NCI-H1105 (cell line): ENCODE measurements at regions not wholly inside any gene's neighbourhood (a gene's known extent, or its start where the extent isn't known, plus 50 kb on each side); places are given as distances from the start of the nearest gene placed in this dataset.

Experiments used
- DNase-seq: peaks from one replicate; lab custom pipeline; 2025; lab: John Stamatoyannopoulos, UW

DNA sequence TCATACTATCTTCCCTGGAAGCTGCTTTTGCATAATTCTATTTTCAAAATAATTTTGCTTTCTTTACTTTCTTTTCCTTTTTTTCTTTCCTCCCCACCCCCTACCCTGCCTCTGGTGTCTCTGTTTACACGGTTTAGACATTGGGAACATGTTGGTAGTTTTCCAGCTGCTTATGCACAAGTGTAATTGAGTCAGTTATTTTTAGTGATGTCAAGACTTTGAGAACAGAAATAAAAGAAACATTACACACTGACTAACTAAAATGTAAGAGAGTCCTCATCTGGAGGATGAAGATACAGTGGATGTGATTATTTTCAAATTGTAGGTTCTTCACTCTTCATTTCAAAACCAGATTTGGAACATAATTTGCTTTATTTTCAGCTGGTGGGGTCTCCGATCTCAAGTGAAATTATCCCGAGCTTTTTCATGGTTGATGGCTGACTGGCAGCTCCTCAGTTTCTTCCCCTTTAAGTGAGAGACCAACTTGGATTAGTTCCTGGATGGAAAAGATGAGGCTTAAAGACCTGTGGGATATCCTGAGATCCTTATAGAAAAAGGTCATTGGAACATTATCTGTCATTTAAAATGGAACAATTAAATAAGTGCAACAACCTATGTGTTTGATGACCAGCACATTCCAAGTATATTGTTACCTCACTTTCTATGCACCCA, 154.4 kb upstream of the ZNF462 start:
- DNase-seq = no peak

DNA sequence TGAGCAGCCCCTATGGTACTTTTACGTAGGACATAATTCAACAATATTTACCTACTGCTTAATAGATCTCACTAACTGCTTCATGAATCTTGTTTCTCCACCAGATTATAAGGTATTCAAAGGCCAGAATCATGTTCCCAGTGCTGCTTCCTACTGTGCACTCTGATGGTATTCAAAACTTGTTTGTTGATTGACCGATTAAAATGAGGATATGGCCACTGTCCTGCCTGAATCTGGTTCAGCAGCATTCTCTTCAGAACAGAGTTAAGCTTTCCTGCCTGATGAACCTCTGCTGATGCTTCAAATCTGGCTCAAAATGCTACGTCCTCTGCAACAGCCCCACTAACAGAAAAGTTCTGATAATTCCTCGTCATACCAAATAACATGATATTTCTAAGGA, 150.7 kb upstream of the ZNF462 start:
- DNase-seq = no peak

DNA sequence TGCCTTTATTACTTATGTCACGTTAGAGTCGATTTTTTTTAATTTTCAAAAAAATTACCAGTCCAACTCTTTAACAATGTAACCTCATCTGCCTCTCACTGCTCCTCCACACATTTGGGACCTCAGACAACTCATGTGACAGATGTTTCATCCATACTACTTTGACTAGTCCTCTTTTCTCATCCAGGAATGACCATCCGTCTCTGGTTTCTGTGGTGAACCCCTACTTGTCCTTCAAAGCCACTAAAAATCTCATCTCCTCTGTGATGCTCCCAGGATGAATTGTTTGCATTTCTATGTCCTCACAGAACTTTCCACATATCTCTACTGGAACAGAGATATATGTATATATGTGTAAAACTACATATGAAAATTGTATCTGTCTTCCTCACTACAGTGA, 149.8 kb upstream of the ZNF462 start:
- no peak for DNase-seq

DNA sequence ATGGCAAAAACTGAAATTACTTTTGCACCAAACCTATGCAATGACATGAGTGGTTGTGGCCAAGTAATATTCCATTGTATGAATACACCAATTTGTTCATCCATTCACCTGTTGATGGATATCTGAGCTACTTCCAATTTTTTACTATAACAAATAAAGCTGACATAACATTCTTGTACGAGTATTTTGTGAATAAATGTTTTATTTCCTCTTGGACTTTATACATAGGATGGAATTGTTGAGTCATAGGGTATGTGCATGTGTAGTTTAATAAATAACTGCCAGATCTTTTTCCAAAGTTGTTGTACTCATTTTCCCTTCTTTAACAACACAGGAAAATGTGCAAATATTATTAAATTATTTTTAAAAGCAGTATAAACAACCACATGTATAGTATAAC, 146.1 kb upstream of the ZNF462 start:
- DNase-seq = no peak

DNA sequence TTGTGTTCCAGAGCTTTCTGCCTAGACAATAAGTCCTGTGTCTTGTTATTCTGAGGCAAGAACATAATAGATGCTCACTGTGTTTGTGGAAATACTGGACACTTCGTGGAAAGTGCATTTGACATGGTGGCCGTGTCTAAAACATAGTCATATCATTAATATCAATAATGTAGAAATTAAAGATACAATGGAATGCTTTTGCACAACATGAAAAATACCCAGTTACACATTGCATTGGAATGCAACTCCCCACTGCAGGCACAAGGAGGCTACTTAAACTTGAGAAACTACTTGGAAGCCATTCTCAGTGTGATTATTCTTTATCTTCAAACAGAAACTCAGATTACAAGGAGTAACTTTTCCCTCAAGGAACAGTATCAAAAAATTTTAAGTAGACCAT, 145.3 kb upstream of the ZNF462 start:
- DNase-seq = no peak

DNA sequence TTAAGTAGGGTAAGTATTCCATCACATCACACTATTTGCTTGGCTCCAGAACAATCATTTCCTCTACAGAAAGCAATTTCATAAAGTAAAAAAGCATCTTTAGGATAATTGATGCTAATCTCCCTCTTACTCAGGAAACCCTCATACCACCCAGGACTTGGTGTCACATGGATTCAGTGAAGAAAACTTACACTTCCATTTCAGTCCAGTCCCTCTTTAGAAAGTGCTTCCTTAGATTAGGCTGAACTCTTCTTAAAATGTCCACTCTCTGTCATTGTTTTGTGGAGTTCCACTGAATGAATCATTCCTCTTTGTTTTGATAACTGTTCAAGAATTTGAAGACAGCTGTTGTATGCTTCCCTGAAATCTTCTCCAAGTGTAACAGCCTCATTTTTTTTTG, 144.0 kb upstream of the ZNF462 start:
- DNase-seq = no peak

DNA sequence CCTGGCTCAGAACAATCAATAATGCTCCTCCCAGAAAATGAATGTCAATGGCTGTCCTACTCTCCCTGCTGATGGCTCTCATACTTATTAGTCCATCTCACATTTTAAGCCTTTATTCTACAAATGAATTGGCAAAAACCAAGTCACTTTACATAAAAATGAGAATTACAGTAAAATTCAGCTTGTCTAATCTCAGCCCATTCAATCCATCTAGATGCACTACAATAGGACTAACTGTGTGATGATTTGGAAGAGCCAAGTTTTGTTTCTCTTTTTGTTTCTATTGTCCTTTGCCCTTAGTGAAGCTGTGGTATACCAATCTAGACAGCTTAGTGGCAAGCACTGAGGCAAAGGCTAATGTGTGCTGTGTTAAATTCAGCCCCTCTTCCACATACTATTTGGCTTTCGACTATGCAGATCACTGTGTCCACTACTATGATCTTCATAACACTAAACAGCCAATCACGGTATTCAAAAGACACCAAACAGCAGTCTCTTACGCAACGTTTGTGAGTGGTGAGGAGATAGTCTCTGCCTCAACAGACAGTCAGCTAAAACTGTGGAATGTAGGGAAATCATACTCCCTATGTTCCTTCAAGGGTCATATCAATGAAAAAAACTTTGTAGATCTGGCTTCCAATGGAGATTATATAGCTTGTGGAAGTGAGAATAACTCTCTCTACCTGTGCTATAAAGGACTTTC, 140.8 kb upstream of the ZNF462 start:
- DNase-seq = no peak

DNA sequence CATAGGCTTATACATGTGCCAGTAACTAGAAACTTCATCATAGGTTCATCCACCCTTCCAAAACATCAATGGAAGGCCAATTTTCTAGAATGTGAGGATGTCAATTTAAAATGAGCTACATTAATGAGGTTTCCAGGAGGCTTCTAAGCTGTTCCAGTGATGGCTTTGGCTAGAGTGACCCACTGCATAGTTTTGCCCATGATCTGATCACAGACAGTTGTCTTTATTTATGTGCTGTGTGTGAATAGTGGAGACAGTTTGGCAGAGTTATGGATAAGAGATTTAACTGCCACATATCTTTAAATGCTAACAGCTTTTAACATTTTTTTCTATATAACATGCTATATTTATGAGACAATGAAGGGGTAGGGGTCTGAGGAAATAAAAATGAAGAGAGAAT, 139.0 kb upstream of the ZNF462 start:
- no peak for DNase-seq

DNA sequence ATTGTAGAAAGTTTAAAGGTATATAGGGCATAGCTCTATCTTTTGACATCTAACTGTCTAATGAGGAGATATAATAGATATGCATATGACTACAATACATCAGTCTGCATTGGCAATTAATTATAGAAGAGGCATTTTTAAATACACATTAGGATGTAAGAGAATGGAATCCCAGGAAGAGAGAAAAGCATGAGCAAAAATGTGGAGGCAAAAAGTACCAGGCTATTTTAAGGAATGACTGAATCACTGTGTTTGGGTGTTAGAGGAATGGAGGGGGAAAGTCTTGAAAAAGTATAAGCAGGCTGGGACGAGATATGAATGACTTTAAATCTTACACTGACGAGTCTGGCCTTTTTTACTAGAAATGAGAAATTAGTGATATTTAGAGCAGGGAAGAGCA, 138.4 kb upstream of the ZNF462 start:
- no peak for DNase-seq

DNA sequence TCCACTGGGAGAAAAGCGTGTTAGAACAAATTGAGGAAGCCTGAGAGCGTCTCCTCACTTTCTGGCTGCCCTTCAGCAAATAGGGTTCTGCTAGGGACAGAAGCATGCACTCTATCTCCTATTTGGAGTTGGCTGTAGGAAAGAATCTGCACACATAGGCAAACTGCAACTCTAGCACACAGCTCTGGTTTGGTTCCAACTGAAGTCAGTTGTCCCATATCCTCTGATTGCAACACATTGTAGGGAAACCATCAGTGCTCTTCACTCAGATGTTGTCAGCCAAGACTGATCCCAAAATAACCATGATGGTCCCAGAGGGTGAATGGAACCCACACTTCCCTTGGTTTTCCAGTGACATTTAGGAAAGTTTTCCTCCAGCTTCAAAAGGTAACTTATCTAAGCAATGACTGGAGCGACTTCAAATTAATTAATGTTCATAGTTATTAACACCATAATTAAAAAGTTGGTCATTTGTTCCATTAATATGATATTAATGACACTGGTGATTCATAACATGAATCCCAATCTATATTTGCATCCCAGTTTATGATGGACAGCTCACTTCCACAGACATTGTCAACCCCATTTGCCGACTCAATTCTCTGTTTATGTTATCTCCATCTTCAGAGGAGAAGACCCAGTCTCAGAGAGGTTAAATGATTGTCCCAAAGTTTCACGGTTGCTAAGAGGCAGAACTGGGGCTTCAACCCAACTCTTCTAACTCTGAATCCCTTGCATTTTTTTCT, 136.7 kb upstream of the ZNF462 start:
- DNase-seq = no peak

DNA sequence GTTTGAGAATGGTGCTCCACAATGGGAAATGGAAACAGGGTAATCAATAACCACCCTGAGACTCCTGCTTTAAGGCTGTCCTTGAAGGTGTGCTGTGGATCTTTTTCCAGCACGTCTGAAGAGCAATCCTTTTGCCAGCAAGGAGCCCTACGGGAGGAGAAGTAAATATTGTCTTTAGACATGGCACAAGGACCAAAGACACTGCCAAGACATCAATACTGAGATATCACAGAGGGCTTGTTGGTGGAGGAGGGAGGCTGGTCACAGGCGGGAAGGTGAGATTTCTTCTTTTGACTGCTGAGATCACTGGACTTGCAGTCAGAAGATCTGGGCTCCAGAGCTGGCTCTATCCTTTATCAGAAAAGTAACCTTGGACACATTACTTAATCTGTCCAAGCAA, 135.0 kb upstream of the ZNF462 start:
- DNase-seq = no peak

DNA sequence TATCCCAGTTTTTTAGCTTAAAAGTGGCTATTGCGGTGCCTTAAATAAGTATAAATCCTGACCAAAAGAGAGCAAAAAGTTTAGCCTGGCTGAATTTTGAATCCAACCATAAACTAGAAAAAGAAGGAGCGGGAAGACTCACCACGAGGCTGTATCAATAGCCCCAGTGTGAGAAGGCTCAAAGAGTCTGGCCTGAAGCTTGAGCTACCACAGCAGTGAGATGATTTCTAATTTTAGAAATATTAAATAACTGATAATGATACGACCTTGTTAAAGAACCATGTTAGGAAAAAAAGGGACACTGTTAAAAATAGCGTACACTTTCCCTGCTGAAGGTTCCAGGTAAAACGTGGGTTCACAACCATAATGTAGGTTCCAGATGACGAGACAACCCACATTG, 134.1 kb upstream of the ZNF462 start:
- no peak for DNase-seq

DNA sequence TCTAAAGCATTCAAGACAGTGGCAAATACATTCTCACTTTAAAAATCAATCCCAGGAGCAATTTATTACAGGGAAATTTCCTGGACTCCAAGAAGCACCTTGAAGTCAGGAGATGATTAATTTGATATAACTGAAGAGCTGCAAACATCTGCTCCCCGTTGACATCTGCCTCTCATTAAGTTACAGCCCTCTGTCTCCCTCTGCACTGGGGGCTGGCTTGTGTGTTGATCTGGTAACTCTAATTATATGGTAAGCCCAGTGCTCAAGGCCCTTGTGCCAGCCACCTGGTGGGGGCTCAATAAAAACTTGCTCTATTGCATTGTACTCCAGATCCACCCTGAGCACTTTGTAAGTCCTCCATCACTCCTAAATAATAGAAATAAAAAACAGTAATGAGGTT, 131.1 kb upstream of the ZNF462 start:
- DNase-seq = peak; percentile 96

DNA sequence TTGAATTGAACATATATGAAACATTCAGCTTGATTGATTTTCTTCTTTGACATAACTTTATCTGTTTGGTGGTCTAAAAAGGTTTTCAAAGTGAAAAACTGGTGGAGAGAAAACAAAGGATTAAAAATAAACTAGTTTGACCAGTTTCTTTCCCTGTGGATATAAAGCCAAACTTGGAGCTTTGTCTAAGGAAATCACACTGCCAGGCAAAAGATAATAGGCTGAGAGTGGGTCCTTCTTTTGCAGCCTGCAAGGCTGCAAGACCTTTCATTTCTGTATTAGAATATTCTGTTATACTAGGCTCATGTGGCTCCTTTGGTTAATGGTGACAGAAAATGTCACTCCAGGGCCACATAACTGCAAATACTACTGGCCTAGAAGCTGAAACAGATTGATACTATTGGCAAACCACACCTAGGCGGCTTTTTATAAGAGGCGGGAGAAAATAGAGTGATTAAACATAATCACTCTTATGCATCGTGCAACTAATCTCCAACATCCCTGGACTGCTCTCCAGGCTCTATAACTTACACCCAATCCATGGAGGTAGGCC, 129.1 kb upstream of the ZNF462 start:
- DNase-seq = no peak

DNA sequence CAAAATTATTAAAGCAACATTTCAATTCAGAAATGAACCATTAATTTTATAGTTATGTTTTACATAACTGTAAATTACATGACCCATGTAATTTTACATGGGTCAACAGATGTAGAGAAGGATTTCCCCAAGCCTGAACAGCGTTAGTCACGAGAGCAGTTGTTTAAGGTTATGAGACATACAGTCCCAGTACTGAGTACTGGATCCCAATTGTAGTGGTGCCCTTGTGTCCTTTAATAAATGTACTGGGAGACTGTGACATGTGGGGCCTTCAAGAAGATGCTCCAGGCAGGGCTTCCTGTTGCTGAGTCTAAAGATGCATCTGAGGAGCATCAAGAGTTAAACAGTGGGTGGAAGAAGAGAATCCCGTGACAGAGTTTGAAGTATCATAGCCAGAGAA, 125.5 kb upstream of the ZNF462 start:
- no peak for DNase-seq

DNA sequence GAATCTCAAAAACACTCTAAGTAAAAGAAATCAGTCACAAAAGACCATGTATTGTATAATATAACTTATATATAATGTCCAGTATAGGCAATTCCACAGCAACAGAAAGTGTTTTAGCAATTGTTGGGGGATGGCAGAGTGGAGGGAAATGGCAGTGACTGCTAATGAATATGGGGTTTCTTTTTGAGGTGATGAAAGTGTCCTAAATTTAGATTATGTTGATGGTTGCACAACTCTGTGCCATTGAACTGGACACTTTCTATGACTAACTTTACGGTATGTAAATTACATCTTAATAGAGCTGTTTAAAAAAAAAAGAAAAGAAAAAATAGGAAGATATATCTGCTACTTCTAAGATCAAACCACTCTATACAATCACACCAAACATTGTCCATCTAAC, 124.9 kb upstream of the ZNF462 start:
- no peak for DNase-seq

DNA sequence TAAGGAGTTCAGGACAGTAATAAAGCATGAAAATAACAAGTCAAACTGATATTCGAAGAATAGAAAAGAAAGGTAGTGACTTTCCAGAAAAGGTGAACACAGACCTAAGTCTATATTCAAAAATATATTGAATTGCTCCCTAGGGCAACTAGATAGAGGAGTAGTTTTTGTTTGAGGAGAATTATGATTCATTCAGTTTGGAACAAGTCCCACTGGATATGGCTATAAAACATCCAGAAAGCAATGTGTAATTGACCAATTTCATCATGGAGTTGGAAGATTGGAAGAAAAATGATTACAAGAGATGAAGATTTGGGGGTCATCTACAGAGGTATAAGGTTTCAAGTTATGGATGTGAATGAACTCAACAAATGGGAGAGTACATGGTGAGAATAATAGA, 117.5 kb upstream of the ZNF462 start:
- DNase-seq = no peak

DNA sequence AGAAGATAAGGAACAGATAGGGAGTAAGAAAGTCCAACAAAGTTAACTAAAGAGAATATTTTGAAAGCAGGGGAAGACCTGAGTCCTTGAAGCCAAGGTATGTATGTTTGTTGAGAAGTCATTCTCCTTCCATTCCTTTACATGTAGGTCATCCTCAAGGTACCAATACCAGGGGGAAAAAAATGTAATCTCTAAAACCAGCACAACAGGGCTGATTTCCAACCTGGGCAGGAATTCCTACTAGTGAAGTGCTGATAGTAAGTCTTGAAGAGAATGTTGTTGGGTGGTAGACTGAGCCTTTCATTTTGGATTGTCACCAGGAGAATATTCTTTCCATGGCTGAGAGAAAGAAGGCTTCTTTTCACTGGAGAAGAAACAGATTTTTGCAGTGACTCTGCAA, 117.1 kb upstream of the ZNF462 start:
- no peak for DNase-seq

DNA sequence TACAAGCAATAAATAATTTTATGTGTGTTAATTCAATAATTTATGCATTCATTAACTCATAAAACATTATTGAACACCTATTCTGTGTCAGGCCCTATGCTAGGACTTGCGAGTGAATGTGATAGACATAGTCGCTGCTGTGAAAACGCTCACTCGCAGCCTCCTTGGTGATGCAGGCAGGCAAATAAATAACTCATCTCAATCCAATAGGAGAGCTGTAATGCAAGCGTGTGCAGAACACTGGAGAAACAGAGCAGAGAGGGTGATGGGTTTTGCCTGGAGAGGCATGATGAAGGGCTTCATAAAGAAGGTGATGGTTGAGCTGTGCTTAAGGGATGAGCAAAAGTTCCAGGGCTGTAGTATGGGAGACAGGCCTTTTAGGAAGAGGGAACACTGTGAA, 111.3 kb upstream of the ZNF462 start:
- DNase-seq = no peak

DNA sequence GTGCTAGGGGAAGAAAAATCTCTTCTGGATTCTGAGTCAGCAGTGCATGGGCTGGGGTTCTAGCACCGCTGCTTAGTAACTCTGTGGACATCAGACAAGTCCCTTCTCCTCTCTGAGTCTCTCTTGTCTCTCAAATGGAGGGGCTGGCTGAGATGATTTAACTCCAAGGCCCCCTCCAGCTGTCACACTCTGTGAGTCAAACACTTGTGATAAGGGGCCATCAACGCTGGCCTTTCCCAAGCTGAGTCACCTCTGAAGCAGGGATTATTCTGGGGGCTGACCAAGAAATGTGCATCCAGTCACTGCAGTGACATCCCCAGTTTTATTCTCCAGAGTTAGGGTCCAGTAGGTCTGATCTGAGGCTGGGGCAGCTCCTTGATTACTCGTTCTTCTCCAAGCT, 110.4 kb upstream of the ZNF462 start:
- DNase-seq = no peak

DNA sequence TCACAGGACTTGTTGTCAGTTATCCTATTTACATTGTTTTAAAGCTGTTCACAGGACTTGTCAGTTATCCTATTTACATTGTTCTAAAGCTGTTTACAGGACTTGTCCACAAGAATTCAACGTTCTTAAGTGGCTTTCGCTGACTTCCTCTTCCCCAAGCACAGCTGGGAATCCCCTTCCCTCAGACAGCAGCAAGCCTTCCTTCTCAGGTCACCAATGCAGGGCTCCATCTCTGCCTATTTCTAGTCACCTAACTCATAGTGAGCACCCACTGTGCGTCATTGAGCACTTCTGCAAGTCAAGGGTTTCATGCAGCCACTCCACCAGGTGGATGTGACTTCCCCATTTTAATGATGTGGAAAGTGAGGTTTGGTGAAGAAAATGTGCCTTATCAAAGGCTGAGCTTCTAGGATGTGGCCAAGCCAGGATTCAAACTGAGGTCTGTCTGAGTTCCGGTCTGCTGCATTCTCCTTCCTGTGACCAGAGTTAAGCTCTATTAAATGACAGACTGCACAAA, 109.8 kb upstream of the ZNF462 start:
- DNase-seq = no peak

DNA sequence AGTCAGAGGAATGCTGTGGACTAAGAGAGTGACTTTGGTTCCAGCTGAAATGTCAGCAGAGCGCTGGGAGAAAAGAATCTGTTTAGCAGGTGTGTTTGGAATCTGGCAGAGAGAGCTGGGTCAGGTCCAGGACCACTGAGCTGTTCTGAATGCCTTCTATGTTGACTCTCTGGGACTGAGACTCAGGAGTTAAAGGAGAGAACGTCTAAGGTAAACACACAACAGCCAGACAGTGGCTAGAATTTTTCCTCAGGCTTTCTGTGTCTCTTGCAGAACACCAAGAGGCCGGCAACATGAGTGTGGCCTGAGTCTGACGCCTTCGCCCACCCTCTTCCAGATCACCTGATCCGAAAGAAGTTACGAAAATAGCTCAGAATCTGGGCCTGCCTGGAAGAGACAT, 107.2 kb upstream of the ZNF462 start:
- no peak for DNase-seq

DNA sequence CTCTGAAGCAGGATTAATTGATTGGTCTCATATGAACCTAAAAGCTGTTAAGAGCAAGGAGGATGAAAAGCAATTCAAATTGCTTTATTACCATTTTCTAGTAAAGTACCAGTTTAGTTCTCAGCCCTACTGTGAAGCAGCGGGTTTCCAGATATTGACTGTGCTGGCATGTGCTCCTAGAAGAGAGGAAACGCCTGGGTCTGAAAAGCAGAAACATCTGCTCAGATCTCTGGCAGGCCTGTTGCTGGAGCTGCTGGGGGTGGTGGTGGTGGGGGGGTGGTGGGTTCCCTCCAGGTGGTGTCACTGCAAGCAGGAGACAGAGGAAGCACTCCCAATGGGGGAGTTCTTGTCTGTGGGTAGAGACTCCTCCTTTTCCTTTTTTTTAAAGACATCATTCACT, 105.5 kb upstream of the ZNF462 start:
- no peak for DNase-seq
